Kidney glomerular epithelial cell (primary cell): ENCODE measurements at regions not wholly inside any gene's neighbourhood (a gene's known extent, or its start where the extent isn't known, plus 50 kb on each side); places are given as distances from the start of the nearest gene placed in this dataset.
"Not testable (repeated sequence)": the region's sequence is repeated elsewhere in the genome, so short reads cannot be mapped to it uniquely, and the experiment has no call there.

Experiments
- DNase-seq: peaks from one replicate; lab custom pipeline; 2025; lab: John Stamatoyannopoulos, UW

DNA sequence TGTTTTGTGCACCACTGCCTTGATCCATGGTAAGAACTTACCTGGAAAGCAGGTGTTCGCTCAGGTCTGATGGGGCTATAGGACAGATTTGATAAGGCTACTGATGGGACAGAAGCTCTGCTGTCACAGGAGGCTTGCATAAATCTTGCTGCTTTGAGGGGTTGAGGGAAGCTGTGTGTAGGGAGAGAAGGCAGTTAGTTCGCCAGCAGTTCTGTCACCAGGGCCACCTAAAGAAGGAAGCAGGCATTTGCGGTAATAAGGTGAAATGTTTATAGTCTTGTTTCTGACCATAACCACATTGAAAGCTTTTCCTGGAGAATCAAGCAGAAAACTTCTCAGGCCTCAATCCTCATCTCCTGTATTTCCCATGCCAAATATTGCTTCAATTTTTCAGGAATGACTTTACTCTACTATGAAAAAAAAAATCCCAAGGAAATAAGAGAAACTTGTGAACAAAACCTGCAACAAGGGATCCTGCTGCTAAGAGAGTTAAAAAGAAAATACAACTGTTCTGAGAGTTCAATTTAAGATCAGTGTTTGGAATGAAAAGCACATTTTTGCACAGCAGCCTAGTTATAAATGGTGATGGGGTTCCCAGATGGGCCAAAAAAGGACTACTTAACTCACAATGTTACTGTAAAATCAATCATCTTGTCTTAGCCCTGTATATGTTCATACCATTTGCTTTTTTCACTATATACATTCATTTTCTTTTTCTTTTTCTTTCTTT lies 122.0 kb upstream of the RANBP3L start:
- no peak for DNase-seq

DNA sequence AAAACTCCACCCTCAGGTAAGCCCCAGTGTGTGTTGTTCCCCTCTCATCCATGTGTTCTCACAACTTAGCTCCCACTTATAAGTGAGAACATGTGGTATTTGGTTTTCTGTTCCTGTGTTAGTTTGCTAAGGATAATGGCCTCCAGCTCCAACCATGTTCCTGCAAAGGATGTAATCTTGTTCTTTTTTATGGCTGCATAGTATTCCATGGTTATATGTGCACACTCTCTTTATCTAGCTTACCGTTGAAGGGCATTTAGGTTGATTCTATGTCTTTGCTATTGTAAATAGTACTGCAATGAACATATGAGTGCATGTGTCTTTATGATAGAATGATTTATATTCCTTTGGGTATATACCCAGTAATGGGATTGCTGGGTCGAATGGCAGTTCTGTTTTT lies 124.4 kb upstream of the RANBP3L start:
- not testable (repeated sequence) for DNase-seq

DNA sequence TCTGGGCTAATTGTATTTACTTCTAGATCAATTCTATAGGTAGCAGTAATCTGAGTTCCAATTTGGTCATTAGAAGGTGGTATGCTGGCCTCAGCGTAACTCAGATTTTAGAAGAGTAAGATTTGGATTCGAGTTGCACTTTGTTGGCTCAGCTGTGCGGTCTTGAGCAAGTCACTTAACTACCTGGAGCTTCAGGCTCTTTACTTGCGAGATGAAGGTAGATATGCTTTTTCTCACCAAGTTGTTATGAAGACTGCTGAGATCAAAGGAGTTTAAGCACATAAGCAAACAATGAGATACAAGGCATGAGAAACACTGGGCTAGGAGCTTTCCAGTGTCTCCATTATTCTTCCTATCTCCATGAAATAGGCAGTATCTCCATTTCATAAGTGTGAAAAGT lies 133.8 kb upstream of the RANBP3L start:
- DNase-seq: no peak

DNA sequence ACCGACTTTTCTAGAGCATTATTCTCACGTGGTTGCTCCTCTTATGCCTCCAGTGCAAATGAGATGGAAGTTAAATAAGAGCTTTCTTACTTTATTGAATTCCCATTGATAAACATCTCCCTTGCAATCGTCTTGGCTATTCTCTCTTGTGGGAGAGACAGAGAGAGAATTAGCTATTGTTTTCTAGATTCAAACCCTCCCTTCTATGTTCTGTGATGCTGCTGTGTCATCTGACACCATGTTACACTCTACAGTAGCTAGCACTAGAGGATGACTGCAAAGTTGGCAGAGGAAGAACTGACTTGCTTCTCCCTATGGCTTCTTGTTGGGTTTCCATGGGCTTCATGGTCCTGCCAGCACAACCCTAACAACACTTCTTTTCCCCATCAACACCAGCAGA lies 134.6 kb upstream of the RANBP3L start:
- DNase-seq: no peak

DNA sequence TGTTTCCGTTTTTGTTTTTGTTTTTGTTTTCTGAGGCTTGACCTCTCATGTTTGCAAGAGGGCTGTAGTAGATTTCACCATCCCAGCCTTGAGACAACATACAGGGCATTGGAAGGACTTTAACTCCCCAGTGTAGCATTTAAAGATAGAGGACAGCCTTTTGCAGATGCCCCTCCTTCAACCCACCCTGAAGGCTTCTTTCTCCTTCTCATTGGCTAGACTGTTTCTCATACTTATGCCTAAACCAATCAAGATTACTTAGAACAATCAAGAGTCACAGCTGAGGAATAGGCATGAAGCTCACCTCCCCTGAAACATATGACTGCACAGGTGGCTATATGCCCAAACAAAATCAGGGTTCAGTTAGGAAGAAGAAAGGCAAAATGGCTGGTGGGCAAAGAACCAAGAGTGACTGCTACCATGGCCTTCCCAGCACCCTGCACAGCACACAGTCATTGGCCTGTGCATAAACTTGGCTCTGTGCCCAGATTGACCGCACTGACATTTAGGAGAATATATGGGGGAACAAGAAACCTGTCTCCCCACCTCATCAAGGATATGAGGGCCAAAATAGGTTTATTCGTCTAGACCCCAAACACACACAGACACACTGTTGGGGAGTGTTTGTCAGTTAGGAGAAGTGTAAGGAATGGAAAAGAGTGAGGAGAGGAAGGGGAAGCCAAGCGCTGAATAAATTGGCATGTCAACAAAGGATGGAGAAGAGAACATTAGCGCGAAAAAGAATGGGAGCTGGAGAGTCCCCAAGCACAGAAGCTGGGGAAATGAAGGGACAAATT lies 137.3 kb upstream of the RANBP3L start:
- no peak for DNase-seq

DNA sequence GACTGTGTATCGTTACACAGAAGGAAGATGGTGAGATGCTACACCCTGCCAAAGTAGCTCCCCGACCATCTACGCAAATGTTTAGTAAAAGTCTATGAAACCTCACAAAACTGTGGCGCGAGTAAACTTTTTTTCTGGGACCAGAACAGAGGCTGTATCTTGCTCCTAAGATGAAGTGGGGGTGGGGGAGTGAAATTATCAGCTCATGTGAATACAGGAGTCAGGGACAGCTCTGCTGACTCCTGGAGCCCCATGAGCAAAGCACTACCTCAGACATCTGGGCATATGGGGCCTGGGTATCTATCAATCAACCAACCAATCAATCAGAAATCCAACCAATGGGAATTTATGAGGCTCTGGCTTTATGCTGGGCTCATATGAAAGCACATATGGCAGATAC lies 138.6 kb upstream of the RANBP3L start:
- DNase-seq: no peak

DNA sequence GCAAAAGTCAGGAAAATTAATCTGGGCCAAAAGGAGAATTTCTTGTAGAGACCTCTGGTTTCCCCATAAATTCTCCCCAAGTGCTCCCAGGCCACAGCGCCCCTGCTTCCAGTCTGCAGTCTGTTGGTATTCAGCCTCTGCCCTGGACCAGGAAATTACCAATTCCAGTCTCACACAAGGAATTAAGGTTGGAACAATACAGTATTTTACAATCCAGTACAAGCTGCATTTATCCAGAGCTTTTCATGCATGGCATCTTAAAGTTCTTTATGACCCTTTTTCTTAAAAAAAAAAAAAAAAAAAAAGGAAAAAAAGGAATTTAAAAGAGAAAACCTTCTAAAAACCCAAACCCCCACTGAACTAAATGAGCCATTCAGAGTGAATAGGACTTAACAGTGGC lies 139.6 kb upstream of the RANBP3L start:
- DNase-seq: no peak

DNA sequence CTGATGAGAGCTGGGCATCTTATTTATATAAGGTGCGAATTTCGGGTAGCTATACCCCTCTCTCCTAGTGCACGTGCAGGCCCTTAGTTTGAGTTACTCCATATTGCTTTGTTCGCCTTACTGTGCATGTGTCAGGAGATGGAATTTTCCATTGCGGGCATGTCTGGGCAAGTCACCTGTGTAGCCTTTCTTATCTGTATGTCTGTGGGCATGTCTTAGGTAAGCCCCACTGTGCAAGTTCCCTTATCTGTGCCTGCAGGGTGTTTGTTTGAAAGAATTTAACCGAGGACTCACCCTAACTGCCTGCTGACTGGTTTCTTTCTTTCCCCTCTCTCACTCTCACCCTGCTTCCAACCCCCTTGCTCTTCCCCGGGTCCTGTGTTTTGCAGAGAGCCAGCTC lies 140.7 kb upstream of the RANBP3L start:
- DNase-seq: no peak

DNA sequence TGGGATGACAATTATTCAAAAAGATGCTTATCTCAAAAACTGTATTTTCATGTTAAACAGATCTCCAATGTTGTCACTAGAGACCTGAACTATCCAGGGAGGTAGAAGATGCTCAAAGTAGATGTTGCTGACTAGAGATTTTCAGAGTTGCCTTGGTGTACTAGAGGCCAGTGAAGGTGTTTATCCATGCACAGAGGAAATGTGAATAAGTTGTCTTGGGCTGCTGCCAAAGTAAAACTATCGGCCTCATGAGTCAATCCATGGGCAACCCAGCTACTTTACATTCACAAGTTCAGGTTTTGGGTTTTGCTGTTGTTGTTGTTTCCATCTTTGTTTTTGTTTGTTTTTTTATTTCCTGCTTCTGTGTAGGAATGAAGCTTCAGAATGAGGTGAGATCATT lies 141.1 kb upstream of the RANBP3L start:
- DNase-seq: peak; percentile 20

DNA sequence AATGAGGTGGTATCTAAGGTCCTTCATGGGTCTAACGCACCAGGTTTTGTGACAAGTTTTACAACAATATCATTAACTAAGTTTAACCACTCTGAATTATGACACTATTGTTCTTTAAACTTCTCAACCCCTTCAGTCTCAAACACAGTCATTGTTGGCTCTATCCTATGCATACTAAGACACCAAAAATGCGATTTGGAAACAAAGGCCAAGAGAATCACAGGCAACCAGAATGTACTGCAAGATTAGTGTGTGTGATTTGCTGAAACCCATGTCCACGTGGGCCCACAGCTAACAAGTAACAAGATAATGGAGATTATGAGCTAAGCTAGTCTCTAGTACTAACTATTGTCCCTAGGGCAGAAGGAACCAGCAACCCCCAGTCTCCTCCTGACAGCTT lies 142.2 kb upstream of the RANBP3L start:
- no peak for DNase-seq

DNA sequence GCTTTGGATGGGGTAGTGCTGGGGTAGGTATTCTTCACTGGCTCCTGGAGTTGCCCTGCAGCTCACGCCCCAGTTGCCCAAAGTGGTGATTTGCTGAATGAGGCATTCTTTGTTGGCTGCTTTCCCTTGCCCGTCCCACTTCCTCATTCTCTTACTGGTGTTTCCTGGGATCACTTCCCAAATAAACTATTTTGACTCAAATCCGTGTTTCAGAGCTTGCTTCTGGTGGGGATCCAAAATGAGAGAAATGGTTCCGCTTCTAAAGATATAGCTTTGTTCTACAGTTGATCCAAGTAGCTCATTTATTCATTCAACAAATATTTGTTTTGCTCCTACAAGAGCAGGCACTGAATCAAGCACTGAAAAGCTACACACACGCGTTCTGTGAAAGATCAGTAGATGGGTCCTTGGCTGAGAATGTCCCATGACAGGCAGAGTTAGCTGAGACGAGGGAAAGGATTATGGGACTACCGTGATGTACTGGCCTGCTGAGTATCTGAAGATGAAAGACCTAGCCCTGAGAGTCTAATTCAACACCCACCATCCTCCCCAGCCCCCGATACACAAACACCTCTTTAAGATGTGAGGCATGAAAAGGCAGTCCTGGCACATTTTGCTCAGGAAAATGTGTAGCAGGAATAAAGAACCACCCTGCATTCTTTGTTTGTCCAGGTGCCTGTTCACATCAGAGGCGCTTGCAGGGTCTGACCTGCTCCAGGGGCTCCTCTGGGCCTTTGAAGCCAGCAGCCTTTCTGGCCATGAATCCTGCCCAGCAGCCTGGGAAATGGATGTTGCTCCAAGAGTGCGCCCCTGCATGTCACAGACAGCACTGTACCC lies 143.1 kb upstream of the RANBP3L start:
- DNase-seq: no peak

DNA sequence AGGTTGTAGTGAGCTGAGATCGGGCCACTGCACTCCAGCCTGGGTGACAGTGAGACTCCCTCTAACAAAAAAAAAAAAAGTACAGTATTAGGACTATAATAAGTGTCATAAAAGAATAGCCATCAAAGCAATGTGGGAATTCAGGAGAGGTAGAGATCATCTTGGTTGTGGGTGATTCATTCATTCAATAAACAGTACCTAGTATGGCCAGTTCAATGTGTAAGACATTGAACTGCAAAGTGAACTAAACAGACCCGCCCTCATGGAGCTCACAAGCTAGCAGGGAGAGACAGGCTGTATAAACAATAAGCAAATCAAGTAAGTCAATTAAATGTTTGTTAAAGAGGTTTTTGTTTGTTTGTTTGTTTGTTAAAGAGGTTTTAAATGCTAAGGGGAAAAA lies 146.1 kb upstream of the RANBP3L start:
- DNase-seq: no peak

DNA sequence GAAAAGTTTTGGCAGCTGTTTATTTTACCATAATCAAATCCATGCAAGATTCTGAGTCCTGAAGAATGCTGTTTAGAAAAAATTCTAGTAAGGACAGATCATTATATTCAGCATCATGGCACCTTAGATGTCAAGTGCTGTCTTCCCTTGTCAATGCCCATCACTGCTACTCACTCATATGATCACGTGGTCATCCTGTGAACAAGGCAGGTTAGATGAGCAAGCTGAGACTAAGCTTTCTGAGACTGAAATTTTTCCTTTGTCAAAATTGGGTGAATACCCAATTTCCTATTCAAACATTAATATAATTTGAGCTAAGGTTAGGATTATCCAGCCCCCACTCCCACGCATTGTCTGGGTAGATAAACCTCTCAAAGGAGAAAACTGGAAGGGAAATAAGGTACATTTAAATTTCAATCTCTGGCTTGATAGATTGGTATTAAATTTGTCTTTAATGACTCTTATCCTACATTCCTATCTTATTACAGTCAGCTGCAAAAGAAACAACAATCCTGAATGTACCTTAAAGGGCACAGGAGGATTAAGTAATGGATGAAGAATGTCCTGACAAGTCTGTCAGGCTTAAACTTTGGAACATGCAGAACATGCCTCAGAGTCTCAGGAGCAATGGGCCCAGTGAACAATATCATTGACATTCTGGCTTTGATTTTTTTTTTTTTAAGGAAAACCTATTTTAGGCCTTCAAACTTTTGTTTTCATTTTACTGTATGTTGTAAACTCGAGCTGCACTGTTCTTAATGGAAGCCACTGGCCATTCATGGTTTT lies 148.7 kb upstream of the RANBP3L start:
- peak; percentile 53 for DNase-seq

DNA sequence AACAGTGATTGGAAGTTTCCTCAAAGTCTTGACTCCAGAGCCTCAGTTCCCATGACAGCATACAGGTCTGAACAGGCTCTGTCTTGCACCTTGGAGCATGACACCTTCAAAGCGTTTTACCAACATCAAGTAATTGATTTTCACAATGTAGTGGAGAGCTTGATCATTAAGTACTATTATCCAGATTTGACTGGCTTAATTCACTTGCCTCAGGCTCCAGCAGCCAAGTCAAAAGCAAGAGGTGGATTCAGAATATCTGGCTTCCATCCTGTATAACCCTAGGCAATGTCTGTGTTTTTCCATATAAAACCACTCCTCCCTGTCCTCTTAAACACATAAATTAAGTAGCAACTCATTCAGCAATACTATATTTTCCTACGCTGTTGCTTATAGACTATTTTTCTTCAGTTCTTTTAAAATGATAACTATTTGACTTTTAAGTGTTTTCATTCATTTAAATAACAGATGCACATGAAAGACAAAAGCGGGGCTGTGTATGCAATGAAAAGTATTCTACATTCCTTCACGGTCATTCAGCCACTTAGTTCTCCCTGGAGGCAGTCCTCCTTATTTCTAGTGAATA lies 150.8 kb upstream of the RANBP3L start:
- no peak for DNase-seq

DNA sequence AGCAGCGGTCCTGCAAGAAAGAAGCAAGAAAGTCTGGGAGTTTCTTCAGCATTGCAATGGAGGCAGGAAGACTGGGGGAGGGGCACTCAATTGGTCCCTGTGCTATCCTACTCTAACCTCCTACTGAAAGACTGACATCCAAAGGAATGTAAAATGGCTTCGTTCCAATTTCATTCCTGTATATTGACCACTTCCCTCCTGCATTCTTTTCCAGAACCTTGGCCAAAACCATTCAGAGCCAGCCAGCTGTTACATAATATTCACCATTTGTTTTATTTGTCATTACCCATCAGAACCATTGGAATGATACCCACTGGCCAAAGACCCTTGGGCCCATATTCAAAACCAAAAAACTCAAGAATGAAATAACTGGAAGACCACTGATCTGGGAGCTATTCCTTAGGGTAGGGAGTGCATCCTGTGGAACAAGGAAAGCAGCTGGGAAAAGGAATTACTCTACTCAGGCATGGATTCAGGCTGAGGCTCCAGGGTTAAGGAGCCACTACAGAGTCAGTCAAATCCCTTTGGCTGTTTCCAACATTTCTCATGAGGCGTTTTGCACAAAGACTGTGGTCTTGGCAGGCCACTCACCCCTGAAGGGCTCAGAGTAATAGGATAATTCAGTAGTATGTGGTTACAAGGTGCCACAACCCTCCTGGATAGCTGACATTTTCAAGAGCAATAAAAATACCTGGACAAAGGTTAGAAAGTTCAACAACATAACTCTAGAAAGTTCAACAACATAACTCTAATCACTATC lies 148.7 kb upstream of the SLC1A3 start:
- DNase-seq: peak; percentile 65

DNA sequence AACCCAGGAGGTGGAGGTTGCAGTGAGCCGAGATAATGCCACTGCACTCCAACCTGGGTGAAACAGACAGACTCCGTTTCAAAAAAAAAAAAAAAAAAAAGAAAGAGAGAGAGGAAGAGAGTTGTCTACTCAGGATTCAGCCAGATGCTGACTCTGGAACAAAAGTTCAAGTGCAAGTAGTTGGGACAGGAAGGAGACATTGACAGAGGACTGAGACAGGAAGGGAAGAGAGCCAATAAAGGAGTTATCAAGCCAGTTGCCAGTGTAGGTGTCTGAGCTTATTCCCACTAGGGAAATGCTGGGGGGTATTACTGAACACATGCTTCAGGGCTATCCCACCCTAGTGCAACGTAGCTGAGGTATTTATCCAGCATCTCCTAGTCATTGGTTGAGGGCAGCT lies 147.7 kb upstream of the SLC1A3 start:
- DNase-seq: no peak

DNA sequence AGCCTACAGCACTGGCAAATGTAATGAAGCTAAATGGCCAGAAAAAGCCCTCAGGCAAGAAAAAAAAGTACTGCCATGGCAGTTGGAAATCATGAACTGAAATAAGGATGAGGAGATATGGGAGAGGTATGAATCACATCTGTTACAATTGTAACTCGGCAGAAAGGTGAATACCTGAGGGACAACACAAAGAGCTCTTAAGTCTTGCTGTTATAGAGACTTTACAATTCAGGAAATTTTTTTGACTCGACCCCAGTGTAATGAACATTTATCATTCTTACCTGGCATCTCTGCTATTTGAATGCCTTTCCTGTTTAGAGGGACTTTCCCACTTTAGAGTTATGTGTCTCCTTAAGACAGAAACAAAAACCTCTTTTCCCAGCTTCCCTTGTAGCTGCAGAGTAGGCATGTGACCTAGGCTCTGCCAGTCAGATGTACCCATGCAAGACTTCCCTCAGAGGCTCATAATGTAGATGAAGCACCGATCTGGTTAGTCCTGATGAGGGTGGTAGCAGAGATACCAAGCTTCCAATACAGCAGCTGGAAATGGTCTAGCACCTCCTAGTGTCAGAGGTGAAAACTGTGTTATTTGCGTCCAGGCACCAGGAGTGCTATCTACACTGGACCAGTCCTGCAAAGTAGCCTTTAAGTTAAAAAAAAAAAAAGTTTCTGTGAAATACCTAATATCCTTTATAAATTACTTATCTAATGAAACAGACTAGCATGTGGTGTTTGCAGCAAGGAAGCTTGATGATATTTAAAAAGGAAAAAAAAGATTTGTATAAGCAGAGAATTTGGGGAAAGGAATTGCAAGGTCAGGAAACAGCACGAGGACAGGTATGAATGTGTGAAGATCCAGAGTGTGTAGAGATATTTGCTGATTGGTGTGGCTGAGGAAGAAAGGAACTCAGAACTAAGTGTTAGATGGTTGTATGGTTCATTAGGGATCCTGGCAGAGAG lies 146.9 kb upstream of the SLC1A3 start:
- DNase-seq: peak; percentile 21

DNA sequence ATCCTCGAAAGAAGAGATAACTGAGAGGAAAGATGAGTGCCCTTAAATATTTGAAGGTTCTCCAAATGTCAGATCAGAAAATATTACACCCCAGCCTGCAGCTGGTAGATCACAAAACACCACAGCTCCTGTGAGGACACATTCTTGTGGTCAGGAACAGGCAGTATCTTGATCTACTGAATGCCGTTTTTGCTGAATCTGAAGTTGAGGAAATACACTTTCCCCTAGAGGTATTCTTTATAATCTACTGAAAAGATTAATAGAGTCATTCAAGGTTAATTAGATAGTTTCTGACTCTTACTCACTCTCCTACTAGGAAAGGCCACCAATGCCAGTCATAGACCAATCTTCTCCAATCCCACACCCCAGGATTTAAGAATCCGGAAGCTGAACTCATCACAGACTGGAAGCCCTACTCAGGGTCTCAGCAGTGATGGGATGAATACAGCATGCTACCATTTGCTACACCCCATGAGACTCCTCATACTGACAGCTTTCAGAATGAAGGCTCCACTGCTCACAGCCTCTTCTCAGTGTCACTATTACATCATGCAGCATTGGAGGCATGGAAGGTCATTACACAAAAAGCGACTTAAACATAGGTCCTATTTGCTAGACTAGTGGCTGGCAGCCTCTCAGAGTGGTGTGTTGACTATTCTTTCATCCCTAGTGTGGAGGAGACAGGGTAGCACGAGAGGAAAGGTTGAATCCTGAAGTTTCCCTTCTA lies 143.9 kb upstream of the SLC1A3 start:
- DNase-seq: no peak

DNA sequence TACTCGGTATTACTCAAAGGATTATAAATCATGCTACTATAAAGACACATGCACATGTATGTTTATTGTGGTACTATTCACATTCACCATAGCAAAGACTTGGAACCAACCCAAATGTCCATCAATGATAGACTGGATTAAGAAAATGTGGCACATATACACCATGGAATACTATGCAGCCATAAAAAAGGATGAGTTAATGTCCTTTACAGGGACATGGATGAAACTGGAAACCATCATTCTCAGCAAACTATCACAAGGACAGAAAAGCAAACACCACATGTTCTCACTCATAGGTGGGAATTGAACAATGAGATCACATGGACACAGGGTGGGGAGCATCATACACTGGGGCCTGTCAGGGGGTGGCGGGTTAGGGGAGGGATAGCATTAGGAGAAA lies 130.5 kb upstream of the SLC1A3 start:
- not testable (repeated sequence) for DNase-seq
